Psoas muscle (tissue), 7 donors: ENCODE measurements at regions not wholly inside any gene's neighbourhood (a gene's known extent, or its start where the extent isn't known, plus 50 kb on each side); places are given as distances from the start of the nearest gene placed in this dataset.
A peak's percentile ranks its signal among the peaks of the same experiment; 100 is the strongest.

Experiments used
- ATAC-seq, 4 donors: fragments of 200-7000 bp; cut with Tn5 transposase; one replicate each; pipeline ENCODE4 v1.9.1; 2020; ENCODE audit warnings: moderate library complexity in 3 of 4, mild to moderate bottlenecking in 2 of 4
- DNase-seq, 2 donors: peaks; one replicate each; pipeline ENCODE4 v3.0.0-alpha.2; 2020
- H3K27ac ChIP-seq: fragments of 200-600 bp; one replicate; pipeline ENCODE4 v1.8.0; 2022
- H3K27me3 ChIP-seq, 3 donors: fragments of 200-600 bp in 1 of 3; one replicate each; pipeline versions ENCODE4 v1.6.1 to v1.8.0; 2013 to 2022; ENCODE audit warnings: low read length in 2 of 3, mild to moderate bottlenecking in 2 of 3, moderate library complexity in 1 of 3; ENCODE audit not compliant: insufficient read depth in 3 of 3
- H3K36me3 ChIP-seq, 2 donors: fragments of 200-600 bp in 1 of 2; one replicate each; pipeline versions ENCODE4 v1.6.1 to v1.8.0; 2013 to 2022; ENCODE audit warnings: low read depth in 1 of 2, mild to moderate bottlenecking in 1 of 2, moderate library complexity in 1 of 2; ENCODE audit not compliant: insufficient read depth in 1 of 2
- H3K4me1 ChIP-seq: fragments of 200-600 bp; one replicate; pipeline ENCODE4 v1.8.0; 2022
- H3K4me3 ChIP-seq: fragments of 200-600 bp; one replicate; pipeline ENCODE4 v1.8.0; 2022; ENCODE audit warnings: mild to moderate bottlenecking
- H3K9me3 ChIP-seq: fragments of 200-600 bp; one replicate; pipeline ENCODE4 v1.8.0; 2022
- WGBS, 3 donors: extraction: QIAGEN DNeasy Blood & Tissue Kit; methylation state at CpG; one replicate each; pipeline versions ENCODE4 v1.1.6 to v1.1.7; 2013; 5-methylcytosine and 5-hydroxymethylcytosine counted together
- intact Hi-C, 2 donors: fragments of 100-400 bp; cut with DNase I; formaldehyde crosslinking; loops; one replicate each; pipeline versions ENCODE4 v1.11.0 to v1.14.2; 2022
- TF ChIP-seq, protein P1 (sequence below): fragments of 200-600 bp; IDR thresholded peaks from one replicate; pipeline ENCODE4 v1.8.0; 2022; ENCODE audit warnings: antibody characterized with exemption
- donor health status: healthy with polysubstance abuse.
- donor health status: DM: no; HTN: no; CAD: no; lungs with moderate emphysema.
- donor health status: Bipolar disorder and iron deficiency.
- donor health status: healthy.
- donor health status: DM: yes; HTN: yes; CAD: no.
- donor health status: DM: no; HTN: no; CAD: no.
- donor health status: DM: yes; HTN: yes; CAD: no.

DNA sequence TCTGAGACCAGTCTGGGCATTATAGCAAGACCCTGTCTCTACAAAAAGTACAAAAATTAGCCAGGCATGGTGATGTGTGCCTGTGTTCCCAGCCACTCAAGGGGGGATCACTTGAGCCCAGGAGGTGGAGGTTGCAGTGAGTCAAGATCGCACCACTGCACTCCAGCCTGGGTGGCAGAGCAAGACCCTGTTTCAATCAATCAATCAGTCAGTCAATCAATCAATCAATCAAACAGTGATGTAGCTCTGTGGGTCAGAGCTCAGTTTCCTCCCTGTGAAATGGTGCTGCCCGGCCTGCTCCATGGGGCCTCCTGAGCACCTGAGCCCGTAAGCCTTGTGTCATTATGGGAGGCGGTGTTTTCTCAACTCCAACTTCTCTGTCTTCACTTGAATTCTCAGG lies 167.1 kb upstream of the CIBAR2 start:
- no peaks in the 10 kb centered on the region for H3K36me3 ChIP-seq
- intact Hi-C loops = loop anchor here (10.0 kb wide), 3 partner anchors 145 to 335 kb away; partner anchors contain the start of gene GSE1 (in 1 of the 2)
- TF ChIP-seq, protein P1, sequence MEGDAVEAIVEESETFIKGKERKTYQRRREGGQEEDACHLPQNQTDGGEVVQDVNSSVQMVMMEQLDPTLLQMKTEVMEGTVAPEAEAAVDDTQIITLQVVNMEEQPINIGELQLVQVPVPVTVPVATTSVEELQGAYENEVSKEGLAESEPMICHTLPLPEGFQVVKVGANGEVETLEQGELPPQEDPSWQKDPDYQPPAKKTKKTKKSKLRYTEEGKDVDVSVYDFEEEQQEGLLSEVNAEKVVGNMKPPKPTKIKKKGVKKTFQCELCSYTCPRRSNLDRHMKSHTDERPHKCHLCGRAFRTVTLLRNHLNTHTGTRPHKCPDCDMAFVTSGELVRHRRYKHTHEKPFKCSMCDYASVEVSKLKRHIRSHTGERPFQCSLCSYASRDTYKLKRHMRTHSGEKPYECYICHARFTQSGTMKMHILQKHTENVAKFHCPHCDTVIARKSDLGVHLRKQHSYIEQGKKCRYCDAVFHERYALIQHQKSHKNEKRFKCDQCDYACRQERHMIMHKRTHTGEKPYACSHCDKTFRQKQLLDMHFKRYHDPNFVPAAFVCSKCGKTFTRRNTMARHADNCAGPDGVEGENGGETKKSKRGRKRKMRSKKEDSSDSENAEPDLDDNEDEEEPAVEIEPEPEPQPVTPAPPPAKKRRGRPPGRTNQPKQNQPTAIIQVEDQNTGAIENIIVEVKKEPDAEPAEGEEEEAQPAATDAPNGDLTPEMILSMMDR = no peak
- no peak overlapping the region for H3K4me3 ChIP-seq
- peaks cover 28% of the 10 kb centered on the region for H3K4me1 ChIP-seq
- H3K9me3 ChIP-seq = no peaks in the 10 kb centered on the region
- no peaks in the 10 kb centered on the region for H3K27me3 ChIP-seq
- peak overlapping the region; percentile 23 for H3K27ac ChIP-seq
- no peak for ATAC-seq
- 88 to 96% (median 92%) methylated on average over 4 of the region's 4 CpGs for WGBS, 3 donors
- DNase-seq = no peak

DNA sequence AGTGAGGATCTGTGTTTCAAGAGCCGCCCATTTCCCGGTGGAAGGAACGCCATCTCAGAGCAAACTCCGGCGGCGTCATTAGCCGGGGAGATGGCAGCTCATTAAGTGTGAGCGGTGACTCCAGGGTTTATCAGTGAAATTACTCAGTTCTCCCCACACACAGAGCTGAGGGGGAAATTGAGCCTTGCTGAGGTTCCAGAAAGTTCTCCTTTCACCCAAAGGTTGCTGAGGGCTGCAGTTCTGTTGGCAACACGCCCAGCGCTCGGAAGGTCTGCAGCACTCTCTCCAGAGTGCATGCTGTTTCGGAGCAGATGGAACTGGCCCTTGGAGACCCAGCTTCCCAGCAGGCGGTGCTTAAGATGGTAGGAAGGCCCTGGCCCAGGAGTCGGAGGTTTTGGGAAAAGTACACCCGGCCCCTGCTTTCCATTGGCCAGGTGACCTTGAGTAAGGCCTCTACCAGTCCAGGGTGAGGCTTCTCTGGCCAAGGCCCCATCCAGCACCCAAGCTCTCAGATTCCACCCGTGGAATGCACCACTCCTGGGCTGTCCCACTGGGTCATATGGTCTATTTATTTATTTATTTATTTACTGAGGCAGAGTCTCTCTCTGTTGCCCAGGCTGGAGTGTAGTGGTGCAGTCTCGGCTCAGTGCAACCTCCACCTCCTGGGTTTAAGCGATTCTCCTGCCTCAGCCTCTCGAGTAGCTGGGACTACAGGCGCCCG lies 167.7 kb upstream of the CIBAR2 start:
- Histone ChIP-seq H3K4me3 (no peak overlapping the region), H3K9me3 (no peaks in the 10 kb centered on the region), H3K27me3 (no peaks in the 10 kb centered on the region), H3K36me3 (no peaks in the 10 kb centered on the region), H3K27ac (peak overlapping the region; percentile 23), H3K4me1 (peaks cover 33% of the 10 kb centered on the region)
- TF ChIP-seq, protein P1 = no peak
- intact Hi-C loops = loop anchor here (10.0 kb wide), 3 partner anchors 145 to 335 kb away; partner anchors contain the start of gene GSE1 (in 1 of the 2)
- ATAC-seq (peak; percentile 43 to 71 (median 52)), DNase-seq (peak; percentile 64 to 75)
- 72 to 81% (median 77%) methylated on average over 21 of the region's 21 CpGs for WGBS, 3 donors

DNA sequence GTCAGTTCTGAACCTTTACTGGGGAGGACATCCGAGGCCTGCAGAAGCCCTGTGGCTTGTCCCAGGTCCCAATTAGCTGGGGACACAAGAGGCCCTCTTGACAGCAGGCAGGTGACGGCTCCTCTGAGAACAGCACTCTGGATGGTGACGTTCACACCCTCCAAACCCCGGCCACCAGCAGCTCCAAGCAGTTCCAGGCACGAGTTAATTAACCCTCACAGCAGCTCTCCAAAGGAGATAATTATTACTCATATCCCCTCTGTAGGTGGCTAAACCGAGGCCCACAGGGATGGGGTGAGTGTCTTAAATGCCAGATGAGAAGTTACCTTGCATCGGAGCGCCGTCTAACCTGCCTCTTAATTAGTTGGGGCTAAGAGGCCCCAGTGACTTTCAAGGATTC lies 168.9 kb upstream of the CIBAR2 start:
- WGBS, 3 donors = 94% methylated on average over 9 of the region's 9 CpGs
- Histone ChIP-seq H3K4me3 (no peak overlapping the region), H3K27ac (no peak overlapping the region), H3K4me1 (peaks cover 42% of the 10 kb centered on the region), H3K36me3 (no peaks in the 10 kb centered on the region), H3K9me3 (no peaks in the 10 kb centered on the region), H3K27me3 (no peaks in the 10 kb centered on the region)
- intact Hi-C loops = no loop called here
- ATAC-seq (no peak), DNase-seq (no peak)
- TF ChIP-seq, protein P1 = no peak

DNA sequence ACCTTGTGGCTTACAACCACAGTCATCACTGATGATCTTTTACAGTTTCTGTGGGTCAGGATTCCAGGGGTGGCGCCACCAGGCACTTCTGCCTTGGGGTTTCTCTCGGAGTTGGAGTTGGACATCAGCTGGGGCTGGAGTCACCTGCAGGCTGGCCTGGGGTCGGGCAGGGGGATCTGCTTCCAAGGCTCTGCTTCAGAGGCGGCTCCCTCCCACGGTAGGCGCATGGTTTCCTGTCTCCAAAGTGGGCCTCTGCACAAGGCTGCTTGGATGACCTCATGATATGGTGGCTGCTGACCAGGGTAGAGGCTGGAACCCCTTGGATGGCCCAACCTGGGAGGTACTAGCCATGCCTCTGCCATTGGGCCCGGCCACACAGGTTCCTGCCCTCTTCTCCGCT lies 170.6 kb upstream of the CIBAR2 start:
- H3K9me3 ChIP-seq = no peaks in the 10 kb centered on the region
- no peak overlapping the region for H3K27ac ChIP-seq
- 88 to 96% (median 92%) methylated on average over 7 to 8 of the region's 8 CpGs for WGBS, 3 donors
- TF ChIP-seq, protein P1 = no peak
- H3K27me3 ChIP-seq = no peaks in the 10 kb centered on the region
- H3K36me3 ChIP-seq = no peaks in the 10 kb centered on the region
- ATAC-seq = no peak
- H3K4me3 ChIP-seq = no peak overlapping the region
- DNase-seq = no peak
- peaks cover 54% of the 10 kb centered on the region for H3K4me1 ChIP-seq
- intact Hi-C loops = no loop called here
